ENCODE measurements at regions not wholly inside any gene's neighbourhood (a gene's known extent, or its start where the extent isn't known, plus 50 kb on each side); places are given as distances from the start of the nearest gene placed in this dataset.
"Not testable (repeated sequence)": the region's sequence is repeated elsewhere in the genome, so short reads cannot be mapped to it uniquely, and the experiment has no call there.

- no peaks in the 10 kb centered on the region for H3K27me3 Mint-ChIP-seq (ENCODE audit: unreplicated experiment)
These were observed 815.4 kb upstream of the PCDH10 start for GRCh38 chr4:132333724-132334047.

GRCh38 chr4:132334081-132334480 is 815.0 kb upstream of the PCDH10 start:
- Mint-ChIP-seq H3K9me3 (ENCODE audit: unreplicated experiment) (no peaks in the 10 kb centered on the region), H3K27me3 (ENCODE audit: unreplicated experiment) (no peaks in the 10 kb centered on the region), H3K27ac (ENCODE audit: unreplicated experiment) (no peak overlapping the region), H3K36me3 (ENCODE audit: low read depth, unreplicated experiment) (no peaks in the 10 kb centered on the region), H3K4me3 (ENCODE audit: unreplicated experiment) (no peak overlapping the region), H3K4me1 (ENCODE audit: unreplicated experiment) (no peaks in the 10 kb centered on the region)
- no peak for DNase-seq (ENCODE audit: low spot score)
- no peak for TF ChIP-seq CTCF (IDR thresholded peaks at IDR 0.05; ENCODE audit: unreplicated experiment)

More at GRCh38 chr4:132333724-132334047, 815.4 kb upstream of the PCDH10 start:
- Mint-ChIP-seq H3K9me3 (ENCODE audit: unreplicated experiment) (no peaks in the 10 kb centered on the region), H3K4me3 (ENCODE audit: unreplicated experiment) (no peak overlapping the region), H3K4me1 (ENCODE audit: unreplicated experiment) (no peaks in the 10 kb centered on the region), H3K27ac (ENCODE audit: unreplicated experiment) (no peak overlapping the region), H3K36me3 (ENCODE audit: low read depth, unreplicated experiment) (no peaks in the 10 kb centered on the region)
- DNase-seq (ENCODE audit: low spot score), result no peak
- TF ChIP-seq CTCF (IDR thresholded peaks at IDR 0.05; ENCODE audit: unreplicated experiment), result no peak

- H3K9me3 Mint-ChIP-seq (ENCODE audit: unreplicated experiment), result no peaks in the 10 kb centered on the region
- no peak overlapping the region for H3K4me3 Mint-ChIP-seq (ENCODE audit: unreplicated experiment)
- H3K27me3 Mint-ChIP-seq (ENCODE audit: unreplicated experiment), result no peaks in the 10 kb centered on the region
- TF ChIP-seq CTCF (IDR thresholded peaks at IDR 0.05; ENCODE audit: unreplicated experiment), result no peak
- H3K27ac Mint-ChIP-seq (ENCODE audit: unreplicated experiment), result no peak overlapping the region
- DNase-seq (ENCODE audit: low spot score), result no peak
- no peaks in the 10 kb centered on the region for H3K36me3 Mint-ChIP-seq (ENCODE audit: low read depth, unreplicated experiment)
- H3K4me1 Mint-ChIP-seq (ENCODE audit: unreplicated experiment), result no peaks in the 10 kb centered on the region
These were observed 803.9 kb upstream of the PCDH10 start for GRCh38 chr4:132344924-132345828.

GRCh38 chr4:132346016-132346415 is 803.1 kb upstream of the PCDH10 start:
- no peaks in the 10 kb centered on the region for H3K9me3 Mint-ChIP-seq (ENCODE audit: unreplicated experiment)

GRCh38 chr4:132351606-132352005 is 797.5 kb upstream of the PCDH10 start:
- DNase-seq (ENCODE audit: low spot score); H3K27ac Mint-ChIP-seq (ENCODE audit: unreplicated experiment); H3K9me3 Mint-ChIP-seq (ENCODE audit: unreplicated experiment); H3K27me3 Mint-ChIP-seq (ENCODE audit: unreplicated experiment); H3K4me1 Mint-ChIP-seq (ENCODE audit: unreplicated experiment); H3K4me3 Mint-ChIP-seq (ENCODE audit: unreplicated experiment); H3K36me3 Mint-ChIP-seq (ENCODE audit: low read depth, unreplicated experiment): not testable (repeated sequence)

More at GRCh38 chr4:132346016-132346415, 803.1 kb upstream of the PCDH10 start:
- Mint-ChIP-seq H3K27me3 (ENCODE audit: unreplicated experiment) (no peaks in the 10 kb centered on the region), H3K4me3 (ENCODE audit: unreplicated experiment) (no peak overlapping the region), H3K4me1 (ENCODE audit: unreplicated experiment) (no peaks in the 10 kb centered on the region), H3K36me3 (ENCODE audit: low read depth, unreplicated experiment) (no peaks in the 10 kb centered on the region), H3K27ac (ENCODE audit: unreplicated experiment) (no peak overlapping the region)
- TF ChIP-seq CTCF (IDR thresholded peaks at IDR 0.05; ENCODE audit: unreplicated experiment), result no peak
- no peak for DNase-seq (ENCODE audit: low spot score)
